HepG2 (cell line): ENCODE measurements at regions not wholly inside any gene's neighbourhood (a gene's known extent, or its start where the extent isn't known, plus 50 kb on each side); places are given as distances from the start of the nearest gene placed in this dataset.

Source experiments
- ATAC-seq: fragments of 200-7000 bp; cut with Tn5 transposase; 3 replicates; pipeline ENCODE4 v1.9.1; 2020; ENCODE audit warnings: mild to moderate bottlenecking, moderate library complexity
- BruUV-seq: library from RNA; stranded (reverse); fragments of 400-500 nt; replicated peaks from 2 replicates; lab custom pipeline; 2021; lab: Mats Ljungman, UMichigan
- CTCF ChIA-PET: fragments of 300-600 bp; formaldehyde crosslinking; extraction: SDS; loops from one replicate; lab custom pipeline; 2021; ENCODE audit warnings: low total read pairs, inconsistent platforms, low intra/inter-chr PET ratio; lab: Yijun Ruan, JAX
- POLR2A ChIA-PET: fragments of 350-600 bp; sonication (Branson Sonifier 250); formaldehyde crosslinking; loops from one replicate; lab custom pipeline; 2020; ENCODE audit warnings: antibody characterized with exemption, inconsistent platforms; lab: Yijun Ruan, JAX
- DNase-seq: peaks from one replicate; pipeline ENCODE4 v3.0.0-alpha.2; 2015; ENCODE audit warnings: low spot score
- FAIRE-seq: peaks from 3 replicates; lab custom pipeline; 2011; peaks lifted over from hg19 to GRCh38; lab: Jason Lieb, UNC
- H2AFZ ChIP-seq: one replicate; pipeline ENCODE4 v1.6.1; 2011; ENCODE audit warnings: low read length, inconsistent platforms
- H3K27ac ChIP-seq: fragments of 300-600 bp; 3 replicates; pipeline ENCODE4 v1.8.0; 2011; ENCODE audit warnings: mixed run types, mild to moderate bottlenecking, mixed read lengths, low read length, inconsistent platforms; ENCODE audit not compliant: insufficient read depth; ENCODE audit errors: extremely low read length
- H3K27me3 ChIP-seq, 2 experiments: fragments of 200-600 bp in 1 of 2; 2 replicates in 1 of 2; 3 replicates in 1 of 2; pipeline versions ENCODE4 v1.6.0 to v1.8.0; 2011; ENCODE audit warnings: low read length in 2 of 2, mild to moderate bottlenecking in 2 of 2, moderate library complexity in 2 of 2, inconsistent platforms in 1 of 2; ENCODE audit not compliant: insufficient read depth in 2 of 2, control insufficient read depth in 1 of 2
- H3K36me3 ChIP-seq, 2 experiments: fragments of 200-600 bp in 1 of 2; replicated peaks in 1 of 2; 2 replicates in 1 of 2; 3 replicates in 1 of 2; pipeline versions ENCODE4 v1.5.1 to v1.8.0; 2011; ENCODE audit warnings: low read length in 2 of 2, inconsistent platforms in 1 of 2; ENCODE audit not compliant: insufficient read depth in 2 of 2, control insufficient read depth in 1 of 2
- H3K4me1 ChIP-seq: 2 replicates; pipeline ENCODE4 v1.5.1; 2012; ENCODE audit warnings: low read length, inconsistent platforms; ENCODE audit not compliant: insufficient read depth
- H3K4me2 ChIP-seq: 2 replicates; pipeline ENCODE4 v1.6.0; 2011; ENCODE audit warnings: low read depth, low read length, inconsistent platforms
- H3K4me3 ChIP-seq, 3 experiments: fragments of 200-600 bp in 1 of 3; sonication (generic), shearing (Covaris generic) in 1 of 3; replicated peaks in 1 of 3; 2 replicates each; pipeline ENCODE4 v1.5.1; 2011 to 2016; ENCODE audit warnings: low read length in 3 of 3, inconsistent platforms in 2 of 3, low read depth in 2 of 3, mild to moderate bottlenecking in 2 of 3, control low read depth in 1 of 3, mixed read lengths in 1 of 3; ENCODE audit not compliant: insufficient read depth in 1 of 3
- H3K79me2 ChIP-seq: one replicate; pipeline ENCODE4 v1.6.1; 2011; ENCODE audit warnings: low read length, inconsistent platforms; ENCODE audit not compliant: insufficient read depth
- H3K9ac ChIP-seq: 2 replicates; pipeline ENCODE4 v1.6.0; 2011; ENCODE audit warnings: mild to moderate bottlenecking, low read depth, low read length, inconsistent platforms; ENCODE audit not compliant: insufficient read depth
- H3K9me3 ChIP-seq: 2 replicates; pipeline ENCODE4 v1.5.1; 2012; ENCODE audit warnings: mild to moderate bottlenecking, low read length
- H4K20me1 ChIP-seq: 2 replicates; pipeline ENCODE4 v1.6.0; 2011; ENCODE audit warnings: inconsistent platforms, mild to moderate bottlenecking, low read length, moderate library complexity; ENCODE audit not compliant: insufficient read depth
- ARNT2 ChIP-seq: sonication (generic); formaldehyde crosslinking; IDR thresholded peaks from 2 replicates; pipeline ENCODE4 v1.8.0; 2022; ENCODE audit warnings: mild to moderate bottlenecking, low read depth, missing genetic modification reagents, moderate library complexity
- BCL6 ChIP-seq: IDR thresholded peaks from 2 replicates; pipeline ENCODE4 v1.6.1; 2016; ENCODE audit warnings: missing genetic modification reagents, missing compliant biosample characterization
- ESRRA ChIP-seq: sonication (generic); formaldehyde crosslinking; IDR thresholded peaks from 2 replicates; pipeline ENCODE4 v1.5.1; 2020; ENCODE audit warnings: mild to moderate bottlenecking, low read depth, missing genetic modification reagents
- ISL2 ChIP-seq: sonication (generic); formaldehyde crosslinking; IDR thresholded peaks from 2 replicates; pipeline ENCODE4 v1.5.0; 2020; ENCODE audit warnings: missing genetic modification reagents
- JDP2 ChIP-seq: sonication (generic); formaldehyde crosslinking; IDR thresholded peaks from 2 replicates; pipeline ENCODE4 v1.8.1; 2022; ENCODE audit warnings: missing genetic modification reagents, borderline replicate concordance
- SOX5 ChIP-seq: IDR thresholded peaks from 2 replicates; pipeline ENCODE4 v1.6.1; 2016; ENCODE audit warnings: borderline replicate concordance
- SP4 ChIP-seq: sonication (generic); formaldehyde crosslinking; IDR thresholded peaks from 2 replicates; pipeline ENCODE4 v1.8.1; 2023; ENCODE audit warnings: mild to moderate bottlenecking, missing genetic modification reagents
- TAF1 ChIP-seq: sonication (generic); formaldehyde crosslinking; IDR thresholded peaks from 2 replicates; pipeline ENCODE4 v1.4.0; 2020; ENCODE audit warnings: missing genetic modification reagents
- ZNF317 ChIP-seq: sonication (generic); formaldehyde crosslinking; IDR thresholded peaks from 2 replicates; pipeline ENCODE4 v1.5.0; 2020; ENCODE audit warnings: mild to moderate bottlenecking, missing genetic modification reagents
- ZNF547 ChIP-seq: sonication (generic); formaldehyde crosslinking; IDR thresholded peaks from 2 replicates; pipeline ENCODE4 v1.5.1; 2020; ENCODE audit warnings: mild to moderate bottlenecking, missing genetic modification reagents
- ZNF674 ChIP-seq: sonication (generic); formaldehyde crosslinking; IDR thresholded peaks from 2 replicates; pipeline ENCODE4 v1.5.0; 2020; ENCODE audit warnings: low read depth, mild to moderate bottlenecking, missing genetic modification reagents
- WGBS: methylation state at CpG from one replicate; pipeline ENCODE4 v1.1.6; 2017; ENCODE audit warnings: low lambda C conversion rate; 5-methylcytosine and 5-hydroxymethylcytosine counted together
- in situ Hi-C: cut with HindIII; loops from 2 replicates; pipeline ENCODE4 v1.10.0; 2017; ENCODE audit warnings: low pct_unique_long_range_greater_than_20kb; ENCODE audit not compliant: extremely low pct_ligation_motif_present
- intact Hi-C: fragments of 100-400 bp; cut with micrococcal nuclease; formaldehyde crosslinking; loops from one replicate; pipeline ENCODE4 v1.10.0; 2022; ENCODE audit not compliant: unreplicated experiment
- TF ChIP-seq, protein P1 (sequence below): sonication (generic); IDR thresholded peaks from 2 replicates; pipeline ENCODE4 v1.6.1; 2016; ENCODE audit warnings: low read depth, borderline replicate concordance
- TF ChIP-seq, protein P2 (sequence below): sonication (generic); formaldehyde crosslinking; IDR thresholded peaks from 2 replicates; pipeline ENCODE4 v1.5.0; 2020; ENCODE audit warnings: mild to moderate bottlenecking, missing genetic modification reagents, moderate library complexity
- TF ChIP-seq, protein P3 (sequence below): IDR thresholded peaks from 2 replicates; pipeline ENCODE4 v1.6.1; 2016; ENCODE audit warnings: missing biosample characterization, missing genetic modification reagents, low read depth

DNA sequence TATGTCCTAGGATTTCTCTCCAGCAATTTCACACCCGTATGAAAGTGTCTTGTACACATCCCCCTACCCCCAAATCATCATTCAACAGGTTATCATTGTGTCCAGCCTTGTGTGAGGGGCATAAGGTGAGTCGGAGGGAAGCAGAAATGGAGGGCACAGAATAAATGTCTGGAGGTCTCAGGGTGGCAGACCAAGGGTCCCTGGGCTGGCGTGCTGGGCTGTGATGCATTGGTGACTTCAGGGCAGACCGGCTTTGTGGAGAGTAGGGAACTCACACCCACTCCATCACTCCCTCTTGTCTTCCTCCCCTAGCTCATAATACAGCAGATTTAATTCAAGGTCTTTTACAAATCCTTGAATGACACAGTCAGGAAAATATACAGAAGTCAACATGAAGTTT is 191.7 kb upstream of the PMEPA1 start:
- intact Hi-C loops (no loop called here), in situ Hi-C loops (no loop called here)
- Histone ChIP-seq H3K4me2 (no peak overlapping the region), H3K36me3 (no peaks in the 10 kb centered on the region), H3K9me3 (no peaks in the 10 kb centered on the region), H4K20me1 (no peaks in the 10 kb centered on the region), H3K27me3 (peaks cover 4 to 34% of the 10 kb centered on the region in 2 experiments; a peak in 4 of 5 replicates), H3K9ac (no peak overlapping the region), H3K4me1 (no peaks in the 10 kb centered on the region; the same call in 1 of the 2 replicates), H3K4me3 (no peak overlapping the region), H3K27ac (no peak overlapping the region), H3K79me2 (no peaks in the 10 kb centered on the region), H2AFZ (no peak overlapping the region)
- no TSS peak for BruUV-seq
- FAIRE-seq = no peak
- no peak for ATAC-seq
- 11% methylated on average over 4 of the region's 4 CpGs for WGBS
- POLR2A ChIA-PET = no interaction called here
- CTCF ChIA-PET = no interaction called here
- DNase-seq = no peak
- TF ChIP-seq, protein P1, sequence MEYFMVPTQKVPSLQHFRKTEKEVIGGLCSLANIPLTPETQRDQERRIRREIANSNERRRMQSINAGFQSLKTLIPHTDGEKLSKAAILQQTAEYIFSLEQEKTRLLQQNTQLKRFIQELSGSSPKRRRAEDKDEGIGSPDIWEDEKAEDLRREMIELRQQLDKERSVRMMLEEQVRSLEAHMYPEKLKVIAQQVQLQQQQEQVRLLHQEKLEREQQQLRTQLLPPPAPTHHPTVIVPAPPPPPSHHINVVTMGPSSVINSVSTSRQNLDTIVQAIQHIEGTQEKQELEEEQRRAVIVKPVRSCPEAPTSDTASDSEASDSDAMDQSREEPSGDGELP = no peak
- TF ChIP-seq ARNT2 (CRISPR knock-in tag) (no peak), SOX5 (no peak)
- TF ChIP-seq, all 625 proteins: peak for 0

DNA sequence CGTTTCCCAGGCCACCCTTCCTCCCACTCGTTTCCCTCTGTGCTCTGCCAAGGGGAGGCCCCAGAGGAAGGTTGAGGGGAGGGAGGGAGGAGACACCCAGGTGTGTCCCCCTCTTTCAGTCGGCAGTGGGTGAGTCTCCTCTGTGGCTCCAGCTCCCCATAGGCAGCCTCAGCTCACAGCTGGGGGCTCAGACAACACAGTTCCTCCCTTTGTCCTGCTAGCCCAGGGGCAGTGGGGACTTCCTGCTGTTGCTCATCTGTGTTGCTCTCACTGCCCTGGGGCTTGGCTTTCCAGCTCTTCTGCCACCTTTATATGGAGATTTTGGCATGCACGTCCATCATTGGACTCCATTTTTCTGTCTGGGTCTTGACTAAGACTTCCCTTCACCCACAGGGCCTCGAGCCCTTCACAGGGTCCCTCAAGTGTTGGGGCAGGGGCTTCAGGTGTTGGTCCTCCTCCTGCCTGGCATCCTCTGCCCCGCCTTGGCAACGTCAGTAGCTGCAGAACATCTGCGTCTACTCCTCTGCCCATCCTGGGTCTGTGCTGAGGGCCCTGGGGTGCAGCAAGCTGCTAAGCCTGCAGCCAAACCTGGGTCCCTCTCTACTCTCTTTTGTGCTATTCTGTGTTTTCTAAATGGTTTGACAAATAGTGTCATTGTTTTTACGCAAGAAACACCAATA is 190.6 kb upstream of the PMEPA1 start:
- intact Hi-C loops (no loop called here), in situ Hi-C loops (no loop called here)
- no peak overlapping the region for H2AFZ ChIP-seq
- no peaks in the 10 kb centered on the region for H4K20me1 ChIP-seq
- H3K4me3 ChIP-seq = no peak overlapping the region
- H3K9ac ChIP-seq = no peak overlapping the region
- 20% methylated on average over 9 of the region's 9 CpGs for WGBS
- ChIA-PET POLR2A (no interaction called here), CTCF (no interaction called here)
- H3K79me2 ChIP-seq = no peaks in the 10 kb centered on the region
- no peaks in the 10 kb centered on the region; the same call in 1 of the 2 replicates for H3K4me1 ChIP-seq
- no peaks in the 10 kb centered on the region for H3K9me3 ChIP-seq
- FAIRE-seq (no peak), DNase-seq (no peak), ATAC-seq (no peak)
- BruUV-seq = no TSS peak
- peaks cover 4 to 34% of the 10 kb centered on the region in 2 experiments; a peak in 4 of 5 replicates for H3K27me3 ChIP-seq
- H3K36me3 ChIP-seq = no peaks in the 10 kb centered on the region
- H3K27ac ChIP-seq = no peak overlapping the region
- H3K4me2 ChIP-seq = no peak overlapping the region
- TF ChIP-seq ZNF674 (CRISPR knock-in tag) (no peak), ESRRA (CRISPR knock-in tag) (no peak), JDP2 (CRISPR knock-in tag) (no peak), TAF1 (CRISPR knock-in tag) (no peak), ISL2 (CRISPR knock-in tag) (no peak), ZNF547 (no peak), ZNF317 (CRISPR knock-in tag) (no peak), SP4 (CRISPR knock-in tag) (no peak), BCL6 (CRISPR knock-in tag) (no peak)
- TF ChIP-seq, protein P2, sequence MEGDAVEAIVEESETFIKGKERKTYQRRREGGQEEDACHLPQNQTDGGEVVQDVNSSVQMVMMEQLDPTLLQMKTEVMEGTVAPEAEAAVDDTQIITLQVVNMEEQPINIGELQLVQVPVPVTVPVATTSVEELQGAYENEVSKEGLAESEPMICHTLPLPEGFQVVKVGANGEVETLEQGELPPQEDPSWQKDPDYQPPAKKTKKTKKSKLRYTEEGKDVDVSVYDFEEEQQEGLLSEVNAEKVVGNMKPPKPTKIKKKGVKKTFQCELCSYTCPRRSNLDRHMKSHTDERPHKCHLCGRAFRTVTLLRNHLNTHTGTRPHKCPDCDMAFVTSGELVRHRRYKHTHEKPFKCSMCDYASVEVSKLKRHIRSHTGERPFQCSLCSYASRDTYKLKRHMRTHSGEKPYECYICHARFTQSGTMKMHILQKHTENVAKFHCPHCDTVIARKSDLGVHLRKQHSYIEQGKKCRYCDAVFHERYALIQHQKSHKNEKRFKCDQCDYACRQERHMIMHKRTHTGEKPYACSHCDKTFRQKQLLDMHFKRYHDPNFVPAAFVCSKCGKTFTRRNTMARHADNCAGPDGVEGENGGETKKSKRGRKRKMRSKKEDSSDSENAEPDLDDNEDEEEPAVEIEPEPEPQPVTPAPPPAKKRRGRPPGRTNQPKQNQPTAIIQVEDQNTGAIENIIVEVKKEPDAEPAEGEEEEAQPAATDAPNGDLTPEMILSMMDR (CRISPR knock-in tag) = no peak
- TF ChIP-seq, protein P3, sequence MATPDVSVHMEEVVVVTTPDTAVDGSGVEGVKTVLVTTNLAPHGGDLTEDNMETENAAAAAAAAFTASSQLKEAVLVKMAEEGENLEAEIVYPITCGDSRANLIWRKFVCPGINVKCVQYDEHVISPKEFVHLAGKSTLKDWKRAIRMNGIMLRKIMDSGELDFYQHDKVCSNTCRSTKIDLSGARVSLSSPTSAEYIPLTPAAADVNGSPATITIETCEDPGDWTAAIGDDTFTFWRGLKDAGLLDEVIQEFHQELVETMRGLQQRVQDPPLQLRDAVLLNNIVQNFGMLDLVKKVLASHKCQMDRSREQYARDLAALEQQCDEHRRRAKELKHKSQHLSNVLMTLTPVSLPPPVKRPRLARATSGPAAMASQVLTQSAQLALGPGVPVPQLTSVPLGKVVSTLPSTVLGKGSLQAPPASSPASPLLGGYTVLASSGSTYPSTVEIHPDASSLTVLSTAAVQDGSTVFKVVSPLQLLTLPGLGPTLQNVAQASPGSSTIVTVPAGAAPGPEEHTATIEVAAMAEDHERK (CRISPR knock-in tag) = no peak
